ENCODE measurements at regions not wholly inside any gene's neighbourhood (a gene's known extent, or its start where the extent isn't known, plus 50 kb on each side); places are given as distances from the start of the nearest gene placed in this dataset.

- Mint-ChIP-seq H3K4me3 (no peak overlapping the region), H3K36me3 (no peaks in the 10 kb centered on the region), H3K9me3 (peaks cover 3% of the 10 kb centered on the region), H3K27ac (no peak overlapping the region), H3K27me3 (peaks cover 3% of the 10 kb centered on the region), H3K4me1 (ENCODE audit: unreplicated experiment) (peaks cover 45% of the 10 kb centered on the region)
- no peak for DNase-seq (ENCODE audit: extremely low spot score, unreplicated experiment)
- no peak for TF ChIP-seq CTCF (conservative IDR thresholded peaks at IDR 0.05)
These were observed 108.5 kb upstream of the GNG12 start for GRCh38 chr1:67941746-67942145.

- no peak overlapping the region for H3K27ac Mint-ChIP-seq
- H3K4me1 Mint-ChIP-seq (ENCODE audit: unreplicated experiment): peaks cover 41% of the 10 kb centered on the region
- DNase-seq (ENCODE audit: extremely low spot score, unreplicated experiment): no peak
- H3K36me3 Mint-ChIP-seq: no peaks in the 10 kb centered on the region
- TF ChIP-seq CTCF (conservative IDR thresholded peaks at IDR 0.05): no peak
- no peak overlapping the region for H3K4me3 Mint-ChIP-seq
- peaks cover 5% of the 10 kb centered on the region for H3K27me3 Mint-ChIP-seq
- H3K9me3 Mint-ChIP-seq: peaks cover 3% of the 10 kb centered on the region
These were observed 107.9 kb upstream of the GNG12 start for GRCh38 chr1:67941155-67941554.

- no peak for DNase-seq (ENCODE audit: extremely low spot score, unreplicated experiment)
- Mint-ChIP-seq H3K9me3 (peaks cover 2% of the 10 kb centered on the region), H3K36me3 (no peaks in the 10 kb centered on the region), H3K4me1 (ENCODE audit: unreplicated experiment) (peaks cover 35% of the 10 kb centered on the region), H3K4me3 (no peak overlapping the region), H3K27me3 (peaks cover 10% of the 10 kb centered on the region), H3K27ac (no peak overlapping the region)
- no peak for TF ChIP-seq CTCF (conservative IDR thresholded peaks at IDR 0.05)
These were observed 106.7 kb upstream of the GNG12 start for GRCh38 chr1:67939942-67940341.

- no peaks in the 10 kb centered on the region for H3K36me3 Mint-ChIP-seq
- no peak overlapping the region for H3K27ac Mint-ChIP-seq
- no peaks in the 10 kb centered on the region for H3K9me3 Mint-ChIP-seq
- H3K4me3 Mint-ChIP-seq: peak overlapping the region; percentile 44
- peaks cover 8% of the 10 kb centered on the region for H3K27me3 Mint-ChIP-seq
- no peak for TF ChIP-seq CTCF (conservative IDR thresholded peaks at IDR 0.05)
- H3K4me1 Mint-ChIP-seq (ENCODE audit: unreplicated experiment): peaks cover 35% of the 10 kb centered on the region
- DNase-seq (ENCODE audit: extremely low spot score, unreplicated experiment): no peak
These were observed 106.0 kb upstream of the GNG12 start for GRCh38 chr1:67939186-67939743.

- no peak for DNase-seq (ENCODE audit: extremely low spot score, unreplicated experiment)
- H3K9me3 Mint-ChIP-seq: no peaks in the 10 kb centered on the region
- no peaks in the 10 kb centered on the region for H3K36me3 Mint-ChIP-seq
- H3K4me3 Mint-ChIP-seq: peak overlapping the region; percentile 28
- H3K27me3 Mint-ChIP-seq: peaks cover 8% of the 10 kb centered on the region
- no peak overlapping the region for H3K27ac Mint-ChIP-seq
- TF ChIP-seq CTCF (conservative IDR thresholded peaks at IDR 0.05): no peak
- peaks cover 35% of the 10 kb centered on the region for H3K4me1 Mint-ChIP-seq (ENCODE audit: unreplicated experiment)
These were observed 104.4 kb upstream of the GNG12 start for GRCh38 chr1:67937651-67938050.

- no peak overlapping the region for H3K4me3 Mint-ChIP-seq
- no peak for TF ChIP-seq CTCF (conservative IDR thresholded peaks at IDR 0.05)
- H3K4me1 Mint-ChIP-seq (ENCODE audit: unreplicated experiment): peaks cover 33% of the 10 kb centered on the region
- no peak for DNase-seq (ENCODE audit: extremely low spot score, unreplicated experiment)
- no peaks in the 10 kb centered on the region for H3K9me3 Mint-ChIP-seq
- H3K27ac Mint-ChIP-seq: no peak overlapping the region
- no peaks in the 10 kb centered on the region for H3K36me3 Mint-ChIP-seq
- H3K27me3 Mint-ChIP-seq: peaks cover 8% of the 10 kb centered on the region
These were observed 103.7 kb upstream of the GNG12 start for GRCh38 chr1:67937010-67937409.
